ENCODE measurements at regions not wholly inside any gene's neighbourhood (a gene's known extent, or its start where the extent isn't known, plus 50 kb on each side); places are given as distances from the start of the nearest gene placed in this dataset.

DNA sequence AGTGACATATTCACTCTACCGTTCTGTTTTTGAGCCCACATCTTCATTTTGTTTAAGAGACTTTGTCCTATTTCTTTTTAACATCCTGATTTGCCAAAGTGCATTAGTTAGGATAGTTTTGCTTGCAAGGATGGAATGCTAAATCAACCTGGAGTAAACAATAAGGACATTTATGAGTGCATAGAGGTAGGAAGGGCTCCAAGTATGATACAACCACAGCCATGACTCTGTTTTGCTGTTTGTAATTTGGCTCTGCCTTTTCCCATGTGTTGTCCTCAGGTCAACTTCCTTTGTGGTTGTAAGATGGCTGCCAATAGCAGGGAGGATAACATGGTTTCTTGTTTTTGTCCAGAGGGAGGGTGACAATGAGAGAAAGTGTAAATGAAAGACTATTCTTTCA, 66.4 kb upstream of the GOLIM4 start:
- Histone ChIP-seq H3K4me1 (ENCODE audit: insufficient read depth, low read length) (no peaks in the 10 kb centered on the region), H3K9ac (ENCODE audit: low read depth, low read length) (no peak overlapping the region), H3K27ac (ENCODE audit: low read length) (no peak overlapping the region), H3K4me2 (ENCODE audit: insufficient read depth, low read length) (no peak overlapping the region), H3K27me3 (ENCODE audit: insufficient read depth, low read length, poor library complexity) (no peaks in the 10 kb centered on the region), H4K20me1 (ENCODE audit: insufficient read depth, low read length) (no peaks in the 10 kb centered on the region), H3K79me2 (ENCODE audit: insufficient read depth, low read length) (no peaks in the 10 kb centered on the region), H3K9me3 (ENCODE audit: insufficient read depth, low read length, severe bottlenecking) (no peaks in the 10 kb centered on the region), H3K4me3 (ENCODE audit: low read depth in 1 of 2, low read length in 2 of 2) (no peak overlapping the region), H2AFZ (ENCODE audit: low read depth, low read length) (no peak overlapping the region), H3K36me3 (ENCODE audit: insufficient read depth, low read length) (no peaks in the 10 kb centered on the region)
- TF ChIP-seq EZH2 (IDR thresholded peaks at IDR 0.05; ENCODE audit: borderline replicate concordance, low read depth, low read length, severe bottlenecking), result no peak
- TF ChIP-seq, protein P1, sequence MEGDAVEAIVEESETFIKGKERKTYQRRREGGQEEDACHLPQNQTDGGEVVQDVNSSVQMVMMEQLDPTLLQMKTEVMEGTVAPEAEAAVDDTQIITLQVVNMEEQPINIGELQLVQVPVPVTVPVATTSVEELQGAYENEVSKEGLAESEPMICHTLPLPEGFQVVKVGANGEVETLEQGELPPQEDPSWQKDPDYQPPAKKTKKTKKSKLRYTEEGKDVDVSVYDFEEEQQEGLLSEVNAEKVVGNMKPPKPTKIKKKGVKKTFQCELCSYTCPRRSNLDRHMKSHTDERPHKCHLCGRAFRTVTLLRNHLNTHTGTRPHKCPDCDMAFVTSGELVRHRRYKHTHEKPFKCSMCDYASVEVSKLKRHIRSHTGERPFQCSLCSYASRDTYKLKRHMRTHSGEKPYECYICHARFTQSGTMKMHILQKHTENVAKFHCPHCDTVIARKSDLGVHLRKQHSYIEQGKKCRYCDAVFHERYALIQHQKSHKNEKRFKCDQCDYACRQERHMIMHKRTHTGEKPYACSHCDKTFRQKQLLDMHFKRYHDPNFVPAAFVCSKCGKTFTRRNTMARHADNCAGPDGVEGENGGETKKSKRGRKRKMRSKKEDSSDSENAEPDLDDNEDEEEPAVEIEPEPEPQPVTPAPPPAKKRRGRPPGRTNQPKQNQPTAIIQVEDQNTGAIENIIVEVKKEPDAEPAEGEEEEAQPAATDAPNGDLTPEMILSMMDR (IDR thresholded peaks at IDR 0.05; ENCODE audit: borderline replicate concordance, extremely low read depth, low read length, poor library complexity, severe bottlenecking), result no peak
- no peak for ATAC-seq (ENCODE audit: insufficient read depth, low read depth)
- no peak for DNase-seq

DNA sequence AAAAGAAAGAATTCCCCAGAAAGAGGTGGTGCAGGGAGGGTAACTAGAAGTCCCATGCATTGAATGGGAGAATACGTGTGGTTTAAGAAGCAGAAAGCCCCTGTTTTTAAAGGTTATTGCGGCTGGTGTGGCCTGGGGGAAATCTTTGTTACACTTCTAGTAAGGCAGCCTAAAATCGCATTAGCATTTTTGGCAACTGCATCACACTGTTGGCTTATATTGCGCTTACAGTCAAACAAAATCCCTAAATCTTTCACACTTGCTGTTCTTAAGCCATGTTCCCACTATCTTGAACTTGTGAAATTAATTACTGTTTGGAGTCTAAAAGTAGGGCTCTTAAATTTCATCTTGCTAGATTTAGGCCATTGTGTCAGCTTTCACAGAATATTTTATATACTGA, 66.0 kb upstream of the GOLIM4 start:
- Histone ChIP-seq H3K27ac (ENCODE audit: low read length) (no peak overlapping the region), H3K27me3 (ENCODE audit: insufficient read depth, low read length, poor library complexity) (no peaks in the 10 kb centered on the region), H3K4me1 (ENCODE audit: insufficient read depth, low read length) (no peaks in the 10 kb centered on the region), H3K4me3 (ENCODE audit: low read depth in 1 of 2, low read length in 2 of 2) (no peak overlapping the region), H3K9ac (ENCODE audit: low read depth, low read length) (no peak overlapping the region), H4K20me1 (ENCODE audit: insufficient read depth, low read length) (no peaks in the 10 kb centered on the region), H3K79me2 (ENCODE audit: insufficient read depth, low read length) (no peaks in the 10 kb centered on the region), H2AFZ (ENCODE audit: low read depth, low read length) (no peak overlapping the region), H3K9me3 (ENCODE audit: insufficient read depth, low read length, severe bottlenecking) (no peaks in the 10 kb centered on the region), H3K4me2 (ENCODE audit: insufficient read depth, low read length) (no peak overlapping the region), H3K36me3 (ENCODE audit: insufficient read depth, low read length) (no peaks in the 10 kb centered on the region)
- TF ChIP-seq EZH2 (IDR thresholded peaks at IDR 0.05; ENCODE audit: borderline replicate concordance, low read depth, low read length, severe bottlenecking), result no peak
- TF ChIP-seq, protein P1 (IDR thresholded peaks at IDR 0.05; ENCODE audit: borderline replicate concordance, extremely low read depth, low read length, poor library complexity, severe bottlenecking), result no peak
- ATAC-seq (ENCODE audit: insufficient read depth, low read depth), result no peak
- no peak for DNase-seq

DNA sequence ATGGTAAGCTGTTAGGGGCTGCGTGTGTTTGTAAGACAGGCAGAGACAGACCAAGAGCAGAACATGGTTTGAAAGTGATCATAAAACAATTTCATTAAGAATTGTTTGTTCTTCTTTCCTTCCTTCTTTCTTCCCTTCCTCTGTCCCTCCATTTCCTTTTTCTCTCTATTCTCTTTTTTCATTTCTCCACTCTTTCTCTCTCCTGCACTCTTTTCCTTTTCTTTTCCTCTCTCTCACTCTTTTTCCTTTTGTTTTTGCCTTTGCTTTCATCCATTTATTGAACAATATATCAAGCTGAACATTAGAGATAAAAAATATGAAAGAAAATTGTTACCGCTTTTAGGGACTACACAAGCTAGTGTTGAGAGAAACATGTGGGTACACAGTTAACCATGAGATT, 62.2 kb upstream of the GOLIM4 start:
- no peaks in the 10 kb centered on the region for H3K79me2 ChIP-seq (ENCODE audit: insufficient read depth, low read length)
- H3K27ac ChIP-seq (ENCODE audit: low read length), result no peak overlapping the region
- TF ChIP-seq EZH2 (IDR thresholded peaks at IDR 0.05; ENCODE audit: borderline replicate concordance, low read depth, low read length, severe bottlenecking), result no peak
- TF ChIP-seq, protein P1 (IDR thresholded peaks at IDR 0.05; ENCODE audit: borderline replicate concordance, extremely low read depth, low read length, poor library complexity, severe bottlenecking), result no peak
- H2AFZ ChIP-seq (ENCODE audit: low read depth, low read length), result no peak overlapping the region
- no peaks in the 10 kb centered on the region for H3K27me3 ChIP-seq (ENCODE audit: insufficient read depth, low read length, poor library complexity)
- no peaks in the 10 kb centered on the region for H3K4me1 ChIP-seq (ENCODE audit: insufficient read depth, low read length)
- DNase-seq (no peak), ATAC-seq (ENCODE audit: insufficient read depth, low read depth) (no peak)
- no peaks in the 10 kb centered on the region for H3K36me3 ChIP-seq (ENCODE audit: insufficient read depth, low read length)
- no peak overlapping the region for H3K9ac ChIP-seq (ENCODE audit: low read depth, low read length)
- H4K20me1 ChIP-seq (ENCODE audit: insufficient read depth, low read length), result no peaks in the 10 kb centered on the region
- H3K4me3 ChIP-seq (ENCODE audit: low read depth in 1 of 2, low read length in 2 of 2), result no peak overlapping the region
- no peak overlapping the region for H3K4me2 ChIP-seq (ENCODE audit: insufficient read depth, low read length)
- H3K9me3 ChIP-seq (ENCODE audit: insufficient read depth, low read length, severe bottlenecking), result no peaks in the 10 kb centered on the region
